Activated T-helper 17 cell treated with anti-CD3 and anti-CD28 coated beads, Interleukin-2, amount 50 U/mL, for 72 hours (primary cell): ENCODE measurements at regions not wholly inside any gene's neighbourhood (a gene's known extent, or its start where the extent isn't known, plus 50 kb on each side); places are given as distances from the start of the nearest gene placed in this dataset.

Source experiments
- ATAC-seq: fragments of 150-1000 bp; cut with Tn5 transposase; replicated peaks from 2 replicates; pipeline ENCODE4 v1.10.0; 2021; ENCODE audit warnings: mild to moderate bottlenecking, moderate library complexity
- H3K27ac Mint-ChIP-seq: one replicate; pipeline ENCODE4 v1.8.0; 2022; ENCODE audit warnings: mixed read lengths
- H3K27me3 Mint-ChIP-seq: one replicate; pipeline ENCODE4 v1.8.0; 2022; ENCODE audit warnings: mixed read lengths
- H3K36me3 Mint-ChIP-seq: one replicate; pipeline ENCODE4 v1.8.0; 2022; ENCODE audit warnings: low read depth, mild to moderate bottlenecking, mixed read lengths
- H3K4me1 Mint-ChIP-seq: one replicate; pipeline ENCODE4 v1.8.0; 2022; ENCODE audit warnings: mixed read lengths
- H3K4me3 Mint-ChIP-seq: one replicate; pipeline ENCODE4 v1.8.0; 2022; ENCODE audit warnings: mild to moderate bottlenecking, mixed read lengths
- H3K9me3 Mint-ChIP-seq: one replicate; pipeline ENCODE4 v1.8.0; 2022; ENCODE audit warnings: mixed read lengths

DNA sequence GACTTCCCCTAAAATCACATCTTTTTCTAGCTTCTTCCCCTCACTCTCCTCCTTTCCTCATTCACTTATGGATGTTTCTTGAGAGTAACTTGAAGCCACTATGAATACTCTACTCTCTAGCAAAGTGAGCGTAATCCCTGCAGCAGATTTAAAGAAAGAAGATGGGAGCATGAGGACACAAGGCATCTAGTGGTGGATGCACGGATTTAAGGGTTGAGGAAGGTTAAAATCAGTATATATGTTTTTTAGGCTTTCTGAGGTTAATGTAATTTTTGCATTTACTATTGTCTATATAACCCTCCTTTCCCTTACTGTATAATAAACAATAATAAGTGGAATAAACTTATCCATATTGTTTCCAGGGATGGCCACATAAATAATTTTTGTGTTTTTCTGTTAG, 495.2 kb upstream of the TPK1 start:
- no peak for ATAC-seq
- H3K27ac Mint-ChIP-seq, result no peak overlapping the region
- H3K4me3 Mint-ChIP-seq, result no peak overlapping the region
- no peaks in the 10 kb centered on the region for H3K27me3 Mint-ChIP-seq
- H3K36me3 Mint-ChIP-seq, result no peaks in the 10 kb centered on the region
- peaks cover 10% of the 10 kb centered on the region for H3K9me3 Mint-ChIP-seq
- H3K4me1 Mint-ChIP-seq, result no peaks in the 10 kb centered on the region

- ATAC-seq, result no peak
- Mint-ChIP-seq H3K27ac (no peak overlapping the region), H3K27me3 (no peaks in the 10 kb centered on the region), H3K4me3 (no peak overlapping the region), H3K4me1 (no peaks in the 10 kb centered on the region), H3K36me3 (no peaks in the 10 kb centered on the region), H3K9me3 (peaks cover 10% of the 10 kb centered on the region)
Observed at GRCh38 chr7:145327646-145328045, 491.8 kb upstream of the TPK1 start.

DNA sequence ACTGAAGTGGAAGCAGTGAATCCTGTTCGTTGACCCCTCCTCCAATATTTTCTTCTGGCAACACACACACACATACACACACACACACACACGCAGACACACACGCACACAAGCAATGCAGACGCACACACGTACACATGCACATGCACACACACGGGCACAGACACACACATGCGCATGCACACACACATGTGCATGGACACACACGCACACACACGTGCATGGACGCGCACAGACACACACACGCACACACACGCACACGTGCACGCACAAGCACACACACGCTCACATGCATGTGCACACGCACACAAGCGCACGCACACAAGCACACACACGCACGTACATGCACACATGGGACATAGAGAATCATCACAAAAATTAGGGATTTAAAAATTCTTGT, 488.2 kb upstream of the TPK1 start:
- no peak overlapping the region for H3K27ac Mint-ChIP-seq
- no peaks in the 10 kb centered on the region for H3K36me3 Mint-ChIP-seq
- H3K9me3 Mint-ChIP-seq, result peaks cover 3% of the 10 kb centered on the region
- no peak overlapping the region for H3K4me3 Mint-ChIP-seq
- H3K27me3 Mint-ChIP-seq, result no peaks in the 10 kb centered on the region
- no peak for ATAC-seq
- no peaks in the 10 kb centered on the region for H3K4me1 Mint-ChIP-seq

DNA sequence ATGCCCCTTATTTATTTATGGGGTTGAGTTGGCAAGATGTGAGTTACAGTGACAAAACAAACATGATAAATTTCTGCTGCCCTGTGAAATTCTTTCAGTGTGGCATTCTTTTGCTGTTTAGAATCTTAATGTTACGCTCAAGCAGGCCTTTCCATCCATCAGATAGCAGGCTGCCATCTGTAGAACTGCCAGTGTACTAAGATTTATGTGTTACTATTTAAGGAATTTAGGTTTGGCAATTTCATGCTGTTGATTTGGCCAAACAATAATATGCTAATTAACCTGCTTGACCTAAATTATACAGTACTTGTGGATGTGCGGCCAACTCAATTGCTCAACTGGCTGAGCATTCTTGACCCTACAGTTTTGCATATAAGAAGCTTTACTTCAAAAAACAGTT, 477.7 kb upstream of the TPK1 start:
- no peaks in the 10 kb centered on the region for H3K27me3 Mint-ChIP-seq
- no peaks in the 10 kb centered on the region for H3K36me3 Mint-ChIP-seq
- no peak overlapping the region for H3K27ac Mint-ChIP-seq
- ATAC-seq, result no peak
- no peaks in the 10 kb centered on the region for H3K9me3 Mint-ChIP-seq
- no peaks in the 10 kb centered on the region for H3K4me1 Mint-ChIP-seq
- no peak overlapping the region for H3K4me3 Mint-ChIP-seq

DNA sequence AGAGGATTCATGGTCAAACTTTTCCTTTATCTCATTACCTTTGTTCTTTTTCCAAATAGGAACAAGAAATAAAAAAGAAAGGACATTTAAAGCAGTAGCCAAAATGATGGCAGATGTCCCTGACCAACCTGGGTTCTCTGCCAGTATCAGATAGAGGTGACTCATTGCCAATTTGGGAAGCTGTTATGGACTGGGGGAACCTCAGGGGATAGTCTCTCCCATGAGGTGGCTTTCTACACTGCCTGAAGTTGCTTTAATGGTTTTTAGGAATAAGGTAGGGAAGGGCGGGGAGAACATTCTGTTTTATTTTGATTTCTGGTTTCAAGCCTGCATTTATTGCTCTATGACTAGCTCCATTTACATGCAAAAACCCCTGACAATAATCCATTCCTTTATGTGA, 457.9 kb upstream of the TPK1 start:
- no peak for ATAC-seq
- H3K27ac Mint-ChIP-seq, result no peak overlapping the region
- no peak overlapping the region for H3K4me3 Mint-ChIP-seq
- H3K27me3 Mint-ChIP-seq, result no peaks in the 10 kb centered on the region
- H3K9me3 Mint-ChIP-seq, result peaks cover 7% of the 10 kb centered on the region
- H3K36me3 Mint-ChIP-seq, result no peaks in the 10 kb centered on the region
- H3K4me1 Mint-ChIP-seq, result no peaks in the 10 kb centered on the region

DNA sequence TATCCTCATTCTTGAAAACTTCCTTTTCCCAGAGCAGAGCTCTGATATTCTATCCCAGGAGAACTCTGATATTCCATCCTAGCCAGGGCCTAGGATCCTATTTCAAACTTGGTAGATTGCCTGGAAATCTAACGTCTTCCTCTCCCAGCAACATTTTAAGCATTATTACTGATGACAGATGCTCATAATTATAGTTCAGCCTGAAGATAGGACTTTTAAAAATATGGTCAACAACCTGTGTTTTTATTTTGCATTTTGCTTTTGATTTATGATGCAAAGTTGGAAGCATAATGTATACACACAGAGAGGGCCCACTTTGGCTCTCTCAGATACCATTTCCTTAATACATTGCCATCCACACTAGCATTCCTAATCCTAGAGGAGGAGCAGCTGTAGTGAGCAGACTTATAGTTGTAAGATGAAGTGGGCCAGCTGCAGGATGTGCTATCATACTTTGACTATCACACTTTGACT, 457.4 kb upstream of the TPK1 start:
- Mint-ChIP-seq H3K27me3 (no peaks in the 10 kb centered on the region), H3K36me3 (no peaks in the 10 kb centered on the region), H3K4me3 (no peak overlapping the region), H3K27ac (no peak overlapping the region), H3K4me1 (no peaks in the 10 kb centered on the region), H3K9me3 (peaks cover 7% of the 10 kb centered on the region)
- no peak for ATAC-seq

DNA sequence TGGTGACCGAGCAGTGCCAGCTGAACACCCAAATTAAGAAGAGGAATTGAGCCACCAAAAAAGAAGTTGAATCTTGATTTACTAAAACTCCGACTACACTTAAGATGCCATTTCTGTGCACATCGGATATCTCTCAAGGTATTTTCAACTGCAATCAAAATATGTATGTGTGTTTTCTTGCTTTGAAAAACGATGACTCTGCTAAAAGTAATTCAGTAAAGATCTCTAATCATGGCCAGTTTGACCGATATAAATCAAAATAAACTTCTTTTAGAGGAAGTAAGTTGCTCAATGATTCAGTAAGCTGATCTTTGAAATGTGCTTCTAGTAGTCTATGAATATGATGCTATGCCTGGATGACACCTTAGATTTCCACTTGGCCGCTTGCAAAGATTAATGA, 453.5 kb upstream of the TPK1 start:
- ATAC-seq, result no peak
- H3K4me1 Mint-ChIP-seq, result no peaks in the 10 kb centered on the region
- H3K36me3 Mint-ChIP-seq, result no peaks in the 10 kb centered on the region
- H3K4me3 Mint-ChIP-seq, result no peak overlapping the region
- peaks cover 3% of the 10 kb centered on the region for H3K27me3 Mint-ChIP-seq
- no peak overlapping the region for H3K27ac Mint-ChIP-seq
- H3K9me3 Mint-ChIP-seq, result peaks cover 9% of the 10 kb centered on the region

GRCh38 chr7:145276118-145276517, 440.3 kb upstream of the TPK1 start:
- Mint-ChIP-seq H3K9me3 (peaks cover 28% of the 10 kb centered on the region), H3K27ac (no peak overlapping the region), H3K27me3 (no peaks in the 10 kb centered on the region), H3K4me1 (no peaks in the 10 kb centered on the region), H3K36me3 (no peaks in the 10 kb centered on the region), H3K4me3 (no peak overlapping the region)
- ATAC-seq, result no peak

DNA sequence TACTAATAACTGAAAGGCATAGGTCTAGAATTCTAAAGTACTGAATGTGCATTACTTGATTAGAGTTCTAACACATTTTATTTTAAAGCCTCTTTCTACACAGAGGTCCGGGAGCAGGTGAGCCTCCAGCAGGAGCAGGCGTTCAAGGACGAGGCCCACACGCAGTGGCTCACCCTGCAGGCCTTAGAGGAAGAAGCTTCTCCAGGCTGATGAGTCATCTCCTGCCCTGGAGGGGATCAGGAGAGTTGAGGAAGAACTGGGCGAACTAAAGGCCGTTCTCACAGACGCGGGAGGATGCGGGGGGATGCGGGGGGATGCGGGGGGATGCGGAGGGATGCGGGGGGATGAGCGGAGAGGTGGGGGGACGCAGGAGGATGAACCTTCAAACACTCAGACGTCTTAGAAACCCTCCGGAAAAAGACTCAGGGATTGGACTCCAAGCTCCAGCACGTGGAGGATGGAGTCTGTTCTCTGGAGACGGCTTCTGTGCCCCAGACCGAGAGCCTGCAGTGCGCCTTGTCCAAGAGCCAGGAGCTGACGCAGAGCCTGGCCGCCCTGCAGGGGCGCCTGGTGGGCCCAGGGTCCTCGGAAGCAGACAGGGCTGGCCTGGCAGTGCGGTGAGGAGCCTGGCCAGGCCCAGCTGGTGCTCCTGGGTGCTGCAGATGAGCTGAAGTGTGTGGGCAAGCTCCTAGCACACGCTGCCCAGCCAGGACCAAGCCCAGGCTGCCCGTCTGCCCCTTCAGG, 433.7 kb upstream of the TPK1 start:
- no peak for ATAC-seq
- Mint-ChIP-seq H3K27me3 (no peaks in the 10 kb centered on the region), H3K9me3 (peaks cover 6% of the 10 kb centered on the region), H3K27ac (no peak overlapping the region), H3K36me3 (no peaks in the 10 kb centered on the region), H3K4me1 (no peaks in the 10 kb centered on the region), H3K4me3 (no peak overlapping the region)

DNA sequence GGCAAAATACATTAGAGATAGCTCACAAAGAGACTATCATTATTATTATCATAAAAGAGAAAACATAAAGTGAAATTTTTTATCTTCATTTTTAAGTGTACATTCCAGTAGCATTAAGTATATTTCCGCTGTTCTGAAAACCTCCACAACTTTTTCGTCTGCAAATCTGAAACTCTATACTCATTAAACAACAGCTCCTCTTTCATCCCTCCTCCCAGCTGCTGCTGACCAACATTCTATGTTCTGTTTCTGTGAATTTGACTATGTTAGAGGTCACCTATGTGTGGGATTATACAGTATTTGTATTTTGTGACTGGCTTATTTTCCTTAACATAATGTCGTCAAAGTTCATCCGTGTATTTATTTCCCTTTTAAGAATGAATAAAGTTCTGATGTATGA, 429.3 kb upstream of the TPK1 start:
- no peaks in the 10 kb centered on the region for H3K27me3 Mint-ChIP-seq
- ATAC-seq, result no peak
- H3K4me3 Mint-ChIP-seq, result no peak overlapping the region
- no peak overlapping the region for H3K27ac Mint-ChIP-seq
- H3K4me1 Mint-ChIP-seq, result no peaks in the 10 kb centered on the region
- H3K9me3 Mint-ChIP-seq, result no peaks in the 10 kb centered on the region
- no peaks in the 10 kb centered on the region for H3K36me3 Mint-ChIP-seq

DNA sequence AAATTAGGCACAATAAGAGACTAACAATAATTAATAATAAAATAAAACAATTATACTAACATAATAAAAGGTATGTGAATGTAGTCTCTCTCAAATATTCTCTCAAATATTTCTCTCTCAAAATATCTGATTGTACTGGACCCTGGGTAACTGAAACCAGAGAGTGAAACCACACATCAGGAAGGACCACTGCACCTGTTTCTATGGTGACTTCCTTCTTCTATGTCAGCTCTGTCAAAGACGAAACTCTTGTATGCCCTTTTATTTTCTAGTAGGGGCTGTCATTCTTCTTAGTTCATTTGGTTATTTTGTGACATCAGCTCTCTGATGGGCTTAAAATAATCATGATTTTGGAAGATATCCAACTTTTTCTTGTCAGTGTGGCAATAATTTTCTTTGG, 428.0 kb upstream of the TPK1 start:
- Mint-ChIP-seq H3K27me3 (no peaks in the 10 kb centered on the region), H3K9me3 (no peaks in the 10 kb centered on the region), H3K27ac (no peak overlapping the region), H3K4me3 (no peak overlapping the region), H3K4me1 (no peaks in the 10 kb centered on the region), H3K36me3 (no peaks in the 10 kb centered on the region)
- ATAC-seq, result no peak

DNA sequence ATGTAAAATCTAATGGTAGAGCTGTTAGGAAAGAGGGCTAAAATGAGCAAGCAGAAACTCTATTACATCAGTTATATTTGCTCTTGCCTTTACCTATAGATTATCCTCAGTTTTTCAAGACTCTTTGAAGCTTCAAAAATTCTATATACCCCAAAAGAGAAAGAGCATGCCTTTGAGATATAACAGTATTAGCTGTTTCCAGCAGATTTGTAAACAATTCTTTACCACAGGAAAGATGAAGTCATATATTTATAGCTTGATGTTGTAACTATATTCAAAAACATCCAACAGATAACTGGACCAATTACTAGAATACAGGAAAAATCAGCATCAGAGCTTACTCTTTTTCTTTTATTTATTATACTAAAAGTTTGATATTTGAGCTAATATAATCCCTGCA, 416.2 kb upstream of the TPK1 start:
- Mint-ChIP-seq H3K27ac (no peak overlapping the region), H3K4me1 (no peaks in the 10 kb centered on the region), H3K36me3 (no peaks in the 10 kb centered on the region), H3K27me3 (no peaks in the 10 kb centered on the region), H3K9me3 (peaks cover 3% of the 10 kb centered on the region), H3K4me3 (no peak overlapping the region)
- ATAC-seq, result no peak

DNA sequence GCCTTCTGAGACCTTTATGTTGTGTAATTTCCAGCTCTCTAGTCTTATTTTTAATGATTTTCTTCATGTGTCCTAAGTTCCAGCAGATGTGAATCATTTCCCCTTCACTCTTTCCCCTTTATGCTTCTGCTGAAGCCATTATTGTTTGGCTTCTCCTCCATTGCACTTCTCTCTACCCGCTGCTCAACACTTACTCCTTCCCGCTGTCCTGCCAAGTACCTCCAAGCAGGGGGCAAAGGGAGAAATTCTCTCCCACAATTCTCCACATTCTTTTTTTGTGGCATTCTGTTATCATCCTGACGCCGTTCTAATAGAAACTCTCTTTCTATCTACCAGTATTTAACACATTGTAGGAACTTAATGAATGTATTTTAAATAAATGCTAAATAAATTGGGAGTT, 388.9 kb upstream of the TPK1 start:
- no peak for ATAC-seq
- H3K4me3 Mint-ChIP-seq, result no peak overlapping the region
- H3K27ac Mint-ChIP-seq, result no peak overlapping the region
- H3K27me3 Mint-ChIP-seq, result no peaks in the 10 kb centered on the region
- H3K4me1 Mint-ChIP-seq, result no peaks in the 10 kb centered on the region
- H3K36me3 Mint-ChIP-seq, result no peaks in the 10 kb centered on the region
- H3K9me3 Mint-ChIP-seq, result peaks cover 3% of the 10 kb centered on the region

GRCh38 chr7:145219461-145219860, 383.6 kb upstream of the TPK1 start:
- Mint-ChIP-seq H3K27me3 (no peaks in the 10 kb centered on the region), H3K36me3 (no peaks in the 10 kb centered on the region), H3K9me3 (peaks cover 3% of the 10 kb centered on the region), H3K27ac (no peak overlapping the region), H3K4me3 (no peak overlapping the region), H3K4me1 (no peaks in the 10 kb centered on the region)
- ATAC-seq, result no peak

GRCh38 chr7:145216866-145217265, 381.0 kb upstream of the TPK1 start:
- no peak for ATAC-seq
- no peak overlapping the region for H3K27ac Mint-ChIP-seq
- H3K4me3 Mint-ChIP-seq, result no peak overlapping the region
- no peaks in the 10 kb centered on the region for H3K36me3 Mint-ChIP-seq
- no peaks in the 10 kb centered on the region for H3K4me1 Mint-ChIP-seq
- H3K9me3 Mint-ChIP-seq, result peaks cover 3% of the 10 kb centered on the region
- no peaks in the 10 kb centered on the region for H3K27me3 Mint-ChIP-seq

GRCh38 chr7:145212050-145212449, 376.2 kb upstream of the TPK1 start:
- no peak overlapping the region for H3K27ac Mint-ChIP-seq
- H3K9me3 Mint-ChIP-seq, result peaks cover 3% of the 10 kb centered on the region
- no peak overlapping the region for H3K4me3 Mint-ChIP-seq
- no peaks in the 10 kb centered on the region for H3K4me1 Mint-ChIP-seq
- no peaks in the 10 kb centered on the region for H3K36me3 Mint-ChIP-seq
- no peak for ATAC-seq
- H3K27me3 Mint-ChIP-seq, result no peaks in the 10 kb centered on the region
